DND-41 (cell line): ENCODE measurements at regions not wholly inside any gene's neighbourhood (a gene's known extent, or its start where the extent isn't known, plus 50 kb on each side); places are given as distances from the start of the nearest gene placed in this dataset.

Experiments used
- CTCF ChIP-seq: IDR thresholded peaks from 2 replicates; pipeline ENCODE4 v1.5.1; 2012; ENCODE audit warnings: borderline replicate concordance, low read length, moderate library complexity, mild to moderate bottlenecking; ENCODE audit not compliant: poor library complexity, severe bottlenecking; ENCODE audit errors: extremely low read depth
- EZH2 ChIP-seq: IDR thresholded peaks from 3 replicates; pipeline ENCODE4 v1.6.1; 2012; ENCODE audit warnings: borderline replicate concordance, low read depth, mild to moderate bottlenecking, moderate library complexity, low read length, inconsistent platforms; ENCODE audit not compliant: severe bottlenecking

GRCh38 chr6:91293395-91293794, 706.5 kb upstream of the MAP3K7 start:
- no peak for TF ChIP-seq CTCF
- no peak for TF ChIP-seq EZH2
